Calu3 (cell line): ENCODE measurements at regions not wholly inside any gene's neighbourhood (a gene's known extent, or its start where the extent isn't known, plus 50 kb on each side); places are given as distances from the start of the nearest gene placed in this dataset.

Experiments used
- BruUV-seq: library from RNA; stranded (reverse); fragments of 400-500 nt; replicated peaks from 2 replicates; lab custom pipeline; 2021; lab: Mats Ljungman, UMichigan
- CTCF ChIA-PET: fragments of 300-600 bp; sonication (Branson Sonifier 250); formaldehyde crosslinking; loops from one replicate; lab custom pipeline; 2022; ENCODE audit warnings: antibody characterized with exemption; lab: Charles Lee
- DNase-seq: peaks from one replicate; pipeline ENCODE4 v3.0.0; 2022
- H3K27ac Mint-ChIP-seq: one replicate; pipeline ENCODE4 v1.8.0; 2022; ENCODE audit warnings: mixed read lengths; ENCODE audit not compliant: unreplicated experiment
- H3K27me3 Mint-ChIP-seq: one replicate; pipeline ENCODE4 v1.8.0; 2022; ENCODE audit warnings: mixed read lengths; ENCODE audit not compliant: unreplicated experiment
- H3K36me3 Mint-ChIP-seq: one replicate; pipeline ENCODE4 v1.8.0; 2022; ENCODE audit warnings: mild to moderate bottlenecking, moderate library complexity, mixed read lengths; ENCODE audit not compliant: insufficient read depth, unreplicated experiment
- H3K4me1 Mint-ChIP-seq: one replicate; pipeline ENCODE4 v1.8.0; 2022; ENCODE audit warnings: mild to moderate bottlenecking, low read depth, mixed read lengths; ENCODE audit not compliant: unreplicated experiment
- H3K4me3 Mint-ChIP-seq: one replicate; pipeline ENCODE4 v1.8.0; 2022; ENCODE audit warnings: mild to moderate bottlenecking, low read depth, moderate library complexity, mixed read lengths; ENCODE audit not compliant: unreplicated experiment
- H3K9me3 Mint-ChIP-seq: one replicate; pipeline ENCODE4 v1.8.0; 2022; ENCODE audit warnings: low read depth, mixed read lengths; ENCODE audit not compliant: unreplicated experiment
- CTCF ChIP-seq: fragments of 200-600 bp; IDR thresholded peaks from one replicate; pipeline ENCODE4 v1.8.0; 2022; ENCODE audit warnings: antibody characterized with exemption; ENCODE audit not compliant: unreplicated experiment
- intact Hi-C: fragments of 100-400 bp; cut with micrococcal nuclease; formaldehyde crosslinking; loops from one replicate; pipeline ENCODE4 v1.10.0; 2022; ENCODE audit not compliant: unreplicated experiment

GRCh38 chr19:30686826-30687566 is 314.8 kb downstream of the ZNF536 start:
- no peak for DNase-seq
- Mint-ChIP-seq H3K4me1 (no peaks in the 10 kb centered on the region), H3K4me3 (no peak overlapping the region), H3K9me3 (no peaks in the 10 kb centered on the region), H3K27ac (no peak overlapping the region), H3K36me3 (peaks cover 4% of the 10 kb centered on the region), H3K27me3 (peaks cover 34% of the 10 kb centered on the region)
- TF ChIP-seq CTCF, result no peak
- CTCF ChIA-PET, result no interaction called here
- intact Hi-C loops, result no loop called here
- BruUV-seq, result no TSS peak

GRCh38 chr19:30686176-30686820 is 314.1 kb downstream of the ZNF536 start:
- BruUV-seq, result no TSS peak
- CTCF ChIA-PET, result no interaction called here

GRCh38 chr19:30685426-30686000 is 313.3 kb downstream of the ZNF536 start:
- CTCF ChIA-PET, result no interaction called here
- Mint-ChIP-seq H3K27me3 (peaks cover 34% of the 10 kb centered on the region), H3K4me1 (no peaks in the 10 kb centered on the region)

More at GRCh38 chr19:30686176-30686820, 314.1 kb downstream of the ZNF536 start:
- DNase-seq, result no peak
- Mint-ChIP-seq H3K4me3 (no peak overlapping the region), H3K27me3 (peaks cover 34% of the 10 kb centered on the region), H3K4me1 (no peaks in the 10 kb centered on the region), H3K9me3 (no peaks in the 10 kb centered on the region), H3K36me3 (peaks cover 4% of the 10 kb centered on the region), H3K27ac (no peak overlapping the region)
- TF ChIP-seq CTCF, result no peak
- intact Hi-C loops, result no loop called here

DNA sequence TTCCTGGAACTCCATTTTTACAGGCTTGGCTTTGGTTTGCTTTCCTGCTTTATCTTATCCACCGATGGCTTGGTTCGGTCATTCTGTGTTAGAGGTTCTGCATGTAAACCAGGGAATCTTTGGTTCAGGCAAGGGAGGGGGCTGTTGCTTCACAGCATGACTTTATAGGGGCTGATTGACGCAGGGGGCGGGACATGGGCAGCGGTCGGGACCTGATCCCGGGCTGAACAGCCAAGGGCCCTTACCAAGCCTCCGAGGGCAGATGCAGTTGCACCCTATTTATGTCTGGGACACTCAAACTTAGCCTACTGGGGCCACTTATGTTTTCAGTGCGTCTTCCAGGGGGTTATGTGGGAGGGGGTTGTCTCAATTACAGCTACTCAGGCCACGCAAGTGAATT is 312.4 kb downstream of the ZNF536 start:
- H3K9me3 Mint-ChIP-seq, result no peaks in the 10 kb centered on the region
- intact Hi-C loops, result loop anchor here (5.0 kb wide), 1 partner anchor 1538 kb away; no protein-coding TSS in a partner anchor

More at GRCh38 chr19:30685426-30686000, 313.3 kb downstream of the ZNF536 start:
- Mint-ChIP-seq H3K36me3 (peaks cover 4% of the 10 kb centered on the region), H3K27ac (no peak overlapping the region), H3K4me3 (no peak overlapping the region), H3K9me3 (no peaks in the 10 kb centered on the region)
- intact Hi-C loops, result no loop called here
- BruUV-seq, result no TSS peak
- no peak for TF ChIP-seq CTCF
- no peak for DNase-seq

More for the DNA sequence above, 312.4 kb downstream of the ZNF536 start:
- Mint-ChIP-seq H3K4me1 (no peaks in the 10 kb centered on the region), H3K36me3 (peaks cover 4% of the 10 kb centered on the region), H3K27ac (no peak overlapping the region), H3K27me3 (peaks cover 34% of the 10 kb centered on the region), H3K4me3 (no peak overlapping the region)
- CTCF ChIA-PET, result no interaction called here
- BruUV-seq, result no TSS peak
- no peak for TF ChIP-seq CTCF
- DNase-seq, result no peak
